HCT116 (cell line): ENCODE measurements at regions not wholly inside any gene's neighbourhood (a gene's known extent, or its start where the extent isn't known, plus 50 kb on each side); places are given as distances from the start of the nearest gene placed in this dataset.

Experiments
- ATAC-seq: fragments of 200-7000 bp; cut with Tn5 transposase; 2 replicates; pipeline ENCODE4 v1.9.1; 2020; ENCODE audit warnings: mild to moderate bottlenecking, moderate library complexity
- BruUV-seq: library from RNA; stranded (reverse); fragments of 400-500 nt; replicated peaks from 2 replicates; lab custom pipeline; 2021; lab: Mats Ljungman, UMichigan
- CTCF ChIA-PET: fragments of 300-600 bp; sonication (Branson Sonifier 250); formaldehyde crosslinking; loops from one replicate; lab custom pipeline; 2021; ENCODE audit warnings: antibody characterized with exemption; lab: Charles Lee
- POLR2A ChIA-PET: fragments of 300-600, 350-600 bp; sonication (Branson Sonifier 250); formaldehyde crosslinking; loops from one replicate; lab custom pipeline; 2021; ENCODE audit warnings: antibody characterized with exemption; lab: Charles Lee
- RAD21 ChIA-PET, 2 experiments: fragments of 300-600 bp; sonication (Branson Sonifier 250); formaldehyde crosslinking; loops; one replicate each; lab custom pipeline; 2023; ENCODE audit warnings: low total read pairs in 2 of 2; ENCODE audit not compliant: uncharacterized antibody in 2 of 2, unreplicated experiment in 2 of 2, low non-redundant PET in 1 of 2; lab: Charles Lee
- DNase-seq: peaks from one replicate; pipeline ENCODE4 v3.0.0-alpha.2; 2010; ENCODE audit warnings: low read depth, low spot score
- H2AFZ ChIP-seq: fragments of 200-600 bp; shearing (Covaris generic), sonication (generic); 2 replicates; pipeline ENCODE4 v1.6.1; 2017; ENCODE audit warnings: low read depth, mixed run types, mixed read lengths, antibody characterized with exemption, low read length; ENCODE audit not compliant: poor library complexity, severe bottlenecking
- H3K27ac ChIP-seq: 2 replicates; pipeline ENCODE4 v1.5.1; 2012; ENCODE audit warnings: low read depth, low read length
- H3K27me3 ChIP-seq: fragments of 200-600 bp; sonication (generic); 2 replicates; pipeline ENCODE4 v1.6.1; 2016; ENCODE audit warnings: mixed run types, low read length, mixed read lengths; ENCODE audit not compliant: insufficient read depth
- H3K36me3 ChIP-seq, 2 experiments: fragments of 200-500 bp in 1 of 2; fragments of 200-600 bp in 1 of 2; sonication (Bioruptor generic) in 1 of 2; sonication (generic) in 1 of 2; 2 replicates each; pipeline versions ENCODE4 v1.5.1 to v1.6.1; 2014 to 2016; ENCODE audit warnings: low read length in 2 of 2, inconsistent platforms in 1 of 2, mixed read lengths in 1 of 2, mixed run types in 1 of 2; ENCODE audit not compliant: insufficient read depth in 2 of 2, control insufficient read depth in 1 of 2
- H3K4me1 ChIP-seq, 2 experiments: fragments of 200-600 bp in 1 of 2; sonication (generic) in 1 of 2; 2 replicates each; pipeline versions ENCODE4 v1.5.1 to v1.6.1; 2012 to 2017; ENCODE audit warnings: low read length in 2 of 2, inconsistent platforms in 1 of 2, mild to moderate bottlenecking in 1 of 2, mixed read lengths in 1 of 2, mixed run types in 1 of 2, moderate library complexity in 1 of 2; ENCODE audit not compliant: insufficient read depth in 2 of 2, control insufficient read depth in 1 of 2
- H3K4me2 ChIP-seq: fragments of 200-600 bp; sonication (generic); 2 replicates; pipeline ENCODE4 v1.6.1; 2017; ENCODE audit warnings: mixed run types, low read length, mixed read lengths
- H3K4me3 ChIP-seq, 2 experiments: fragments of 200-600 bp in 1 of 2; sonication (generic) in 1 of 2; replicated peaks in 1 of 2; 2 replicates each; pipeline ENCODE4 v1.5.1; 2011 to 2016; ENCODE audit warnings: low read length in 2 of 2, control low read depth in 1 of 2, low read depth in 1 of 2, mild to moderate bottlenecking in 1 of 2, mixed read lengths in 1 of 2, mixed run types in 1 of 2
- H3K79me2 ChIP-seq: fragments of 200-600 bp; sonication (generic); 2 replicates; pipeline ENCODE4 v1.6.1; 2017; ENCODE audit warnings: mild to moderate bottlenecking, mixed run types, low read length, moderate library complexity, mixed read lengths; ENCODE audit not compliant: insufficient read depth
- H3K9ac ChIP-seq: fragments of 200-600 bp; sonication (generic); 2 replicates; pipeline ENCODE4 v1.6.1; 2016; ENCODE audit warnings: low read length, mixed read lengths
- H3K9me2 ChIP-seq: fragments of 200-600 bp; sonication (generic), shearing (Covaris generic); 2 replicates; pipeline ENCODE4 v1.6.1; 2017; ENCODE audit warnings: mixed run types, mild to moderate bottlenecking, moderate library complexity; ENCODE audit not compliant: insufficient read depth
- H3K9me3 ChIP-seq, 2 experiments: fragments of 200-500 bp in 1 of 2; fragments of 200-600 bp in 1 of 2; sonication (Bioruptor generic) in 1 of 2; sonication (generic) in 1 of 2; 2 replicates each; pipeline ENCODE4 v1.6.1; 2014 to 2017; ENCODE audit warnings: low read length in 2 of 2, mixed read lengths in 2 of 2, inconsistent platforms in 1 of 2, low read depth in 1 of 2, mild to moderate bottlenecking in 1 of 2, mixed run types in 1 of 2, moderate library complexity in 1 of 2; ENCODE audit not compliant: control insufficient read depth in 1 of 2, insufficient read depth in 1 of 2
- H4K20me1 ChIP-seq: fragments of 200-600 bp; sonication (generic), shearing (Covaris generic); 2 replicates; pipeline ENCODE4 v1.6.1; 2017; ENCODE audit warnings: mixed run types, mild to moderate bottlenecking, moderate library complexity; ENCODE audit not compliant: insufficient read depth
- CBX3 ChIP-seq: IDR thresholded peaks from 2 replicates; pipeline ENCODE4 v1.6.1; 2012; ENCODE audit warnings: low read depth
- CEBPB ChIP-seq: IDR thresholded peaks from 2 replicates; pipeline ENCODE4 v1.6.1; 2012; ENCODE audit warnings: low read depth
- EGR1 ChIP-seq: IDR thresholded peaks from 2 replicates; pipeline ENCODE4 v1.6.1; 2012; ENCODE audit warnings: low read depth
- EZH2phosphoT487 ChIP-seq: fragments of 200-600 bp; IDR thresholded peaks from 2 replicates; pipeline ENCODE4 v1.6.1; 2018; ENCODE audit warnings: antibody characterized with exemption, borderline replicate concordance
- FOSL1 ChIP-seq: IDR thresholded peaks from 2 replicates; pipeline ENCODE4 v1.6.1; 2012; ENCODE audit warnings: low read depth
- RAD21 ChIP-seq: IDR thresholded peaks from 2 replicates; pipeline ENCODE4 v1.6.1; 2012; ENCODE audit warnings: low read depth, mild to moderate bottlenecking
- YY1 ChIP-seq: IDR thresholded peaks from 2 replicates; pipeline ENCODE4 v1.6.1; 2011; ENCODE audit warnings: low read length, low read depth, moderate library complexity, mild to moderate bottlenecking; ENCODE audit not compliant: insufficient replicate concordance; ENCODE audit errors: extremely low read depth
- intact Hi-C: fragments of 100-400 bp; cut with micrococcal nuclease; formaldehyde crosslinking; loops from 2 replicates; pipeline ENCODE4 v1.10.0; 2022
- TF ChIP-seq, protein P1 (sequence below), 3 experiments: fragments of 200-600 bp in 1 of 3; sonication (generic) in 1 of 3; IDR thresholded peaks in 2 of 3; conservative IDR thresholded peaks in 1 of 3; 2 replicates each; pipeline ENCODE4 v1.5.1; 2012 to 2017; ENCODE audit warnings: low read depth in 2 of 3, low read length in 2 of 3, antibody characterized with exemption in 1 of 3, borderline replicate concordance in 1 of 3, control low read depth in 1 of 3, mild to moderate bottlenecking in 1 of 3, mixed read lengths in 1 of 3, mixed run types in 1 of 3, moderate library complexity in 1 of 3; ENCODE audit not compliant: insufficient read depth in 1 of 3
- TF ChIP-seq, protein P2 (sequence below): IDR thresholded peaks from 2 replicates; pipeline ENCODE4 v1.6.1; 2012

GRCh38 chr2:187702157-187702556 is 147.9 kb upstream of the TFPI start:
- Histone ChIP-seq H3K9ac (no peak overlapping the region), H2AFZ (no peak overlapping the region), H3K27ac (no peak overlapping the region), H3K4me3 (no peak overlapping the region), H3K79me2 (no peaks in the 10 kb centered on the region), H3K27me3 (no peaks in the 10 kb centered on the region), H3K4me2 (no peak overlapping the region), H3K9me2 (no peaks in the 10 kb centered on the region), H3K4me1 (no peaks in the 10 kb centered on the region), H3K9me3 (no peaks in the 10 kb centered on the region)
- BruUV-seq = no TSS peak
- RAD21 ChIA-PET = no interaction called here
- POLR2A ChIA-PET = no interaction called here
- intact Hi-C loops = no loop called here
- DNase-seq = no peak
- CTCF ChIA-PET = no interaction called here
- TF ChIP-seq CEBPB = no peak
- no peak for TF ChIP-seq YY1
- TF ChIP-seq, all 23 proteins: peak for 0
- no peak for ATAC-seq
- Histone ChIP-seq H4K20me1 (no peaks in the 10 kb centered on the region), H3K36me3 (no peaks in the 10 kb centered on the region)

DNA sequence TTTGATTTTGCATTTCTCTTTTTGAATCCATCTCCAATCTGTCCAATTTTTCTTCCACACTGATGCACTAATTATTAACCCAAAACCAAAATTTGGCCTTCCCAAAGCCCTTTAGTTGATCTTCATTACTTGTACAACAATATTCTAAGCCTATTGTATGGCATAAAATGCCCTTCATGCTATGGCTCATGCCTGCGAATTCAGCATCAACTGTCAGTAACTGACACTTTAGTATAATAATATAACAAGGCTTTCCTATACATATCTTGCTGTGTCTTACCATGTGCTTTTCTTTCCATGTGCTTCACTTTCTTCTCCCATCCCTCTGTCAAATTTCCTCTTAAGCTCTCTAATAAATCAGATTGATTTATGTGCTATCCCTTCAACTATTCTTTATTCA is 154.0 kb upstream of the TFPI start:
- no peak for DNase-seq

More for the DNA sequence above, 154.0 kb upstream of the TFPI start:
- intact Hi-C loops = no loop called here
- H4K20me1 ChIP-seq = no peaks in the 10 kb centered on the region
- no peaks in the 10 kb centered on the region for H3K79me2 ChIP-seq
- no peak overlapping the region for H3K4me3 ChIP-seq
- no peak for ATAC-seq
- no peak overlapping the region for H3K4me2 ChIP-seq
- no peak overlapping the region for H3K9ac ChIP-seq
- no TSS peak for BruUV-seq
- no peaks in the 10 kb centered on the region for H3K9me2 ChIP-seq
- no peaks in the 10 kb centered on the region for H3K4me1 ChIP-seq
- no peaks in the 10 kb centered on the region for H3K9me3 ChIP-seq
- ChIA-PET POLR2A (no interaction called here), RAD21 (no interaction called here), CTCF (no interaction called here)
- H2AFZ ChIP-seq = no peak overlapping the region
- no peak overlapping the region for H3K27ac ChIP-seq
- no peaks in the 10 kb centered on the region for H3K36me3 ChIP-seq
- TF ChIP-seq EZH2phosphoT487 (no peak), RAD21 (no peak), FOSL1 (no peak), EGR1 (no peak), CEBPB (no peak), CBX3 (no peak)
- TF ChIP-seq, protein P1, sequence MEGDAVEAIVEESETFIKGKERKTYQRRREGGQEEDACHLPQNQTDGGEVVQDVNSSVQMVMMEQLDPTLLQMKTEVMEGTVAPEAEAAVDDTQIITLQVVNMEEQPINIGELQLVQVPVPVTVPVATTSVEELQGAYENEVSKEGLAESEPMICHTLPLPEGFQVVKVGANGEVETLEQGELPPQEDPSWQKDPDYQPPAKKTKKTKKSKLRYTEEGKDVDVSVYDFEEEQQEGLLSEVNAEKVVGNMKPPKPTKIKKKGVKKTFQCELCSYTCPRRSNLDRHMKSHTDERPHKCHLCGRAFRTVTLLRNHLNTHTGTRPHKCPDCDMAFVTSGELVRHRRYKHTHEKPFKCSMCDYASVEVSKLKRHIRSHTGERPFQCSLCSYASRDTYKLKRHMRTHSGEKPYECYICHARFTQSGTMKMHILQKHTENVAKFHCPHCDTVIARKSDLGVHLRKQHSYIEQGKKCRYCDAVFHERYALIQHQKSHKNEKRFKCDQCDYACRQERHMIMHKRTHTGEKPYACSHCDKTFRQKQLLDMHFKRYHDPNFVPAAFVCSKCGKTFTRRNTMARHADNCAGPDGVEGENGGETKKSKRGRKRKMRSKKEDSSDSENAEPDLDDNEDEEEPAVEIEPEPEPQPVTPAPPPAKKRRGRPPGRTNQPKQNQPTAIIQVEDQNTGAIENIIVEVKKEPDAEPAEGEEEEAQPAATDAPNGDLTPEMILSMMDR (IDR thresholded peaks at IDR 0.05 in 2 of 3, conservative IDR thresholded peaks at IDR 0.05 in 1 of 3; ENCODE audit: borderline replicate concordance in 1 of 3, insufficient read depth in 1 of 3, low read depth in 2 of 3, low read length in 2 of 3) = no peak
- TF ChIP-seq, protein P2, sequence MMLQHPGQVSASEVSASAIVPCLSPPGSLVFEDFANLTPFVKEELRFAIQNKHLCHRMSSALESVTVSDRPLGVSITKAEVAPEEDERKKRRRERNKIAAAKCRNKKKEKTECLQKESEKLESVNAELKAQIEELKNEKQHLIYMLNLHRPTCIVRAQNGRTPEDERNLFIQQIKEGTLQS = no peak
- H3K27me3 ChIP-seq = no peaks in the 10 kb centered on the region
